GM12878 (cell line): ENCODE measurements at regions not wholly inside any gene's neighbourhood (a gene's known extent, or its start where the extent isn't known, plus 50 kb on each side); places are given as distances from the start of the nearest gene placed in this dataset.

Experiments
- ATAC-seq: fragments of 200-7000 bp; cut with Tn5 transposase; 3 replicates; pipeline ENCODE4 v1.9.1; 2020; ENCODE audit warnings: mild to moderate bottlenecking, moderate library complexity
- BruUV-seq: library from RNA; stranded (reverse); fragments of 400-500 nt; replicated peaks from 2 replicates; lab custom pipeline; 2021; lab: Mats Ljungman, UMichigan
- CTCF ChIA-PET: fragments of 300-600 bp; sonication (Branson Sonifier 250); formaldehyde crosslinking; extraction: SDS; loops from one replicate; lab custom pipeline; 2021; ENCODE audit warnings: inconsistent platforms; lab: Yijun Ruan, JAX
- POLR2A ChIA-PET: fragments of 350-600 bp; formaldehyde crosslinking; extraction: SDS; loops from one replicate; lab custom pipeline; 2021; ENCODE audit warnings: inconsistent platforms; lab: Charles Lee
- RAD21 ChIA-PET: fragments of 300-600 bp; sonication (Branson Sonifier 250); formaldehyde crosslinking; loops from one replicate; lab custom pipeline; 2023; ENCODE audit warnings: antibody characterized with exemption; ENCODE audit not compliant: unreplicated experiment; lab: Charles Lee
- SMC1A ChIA-PET: fragments of 300-600 bp; sonication (Branson Sonifier 250); formaldehyde crosslinking; loops from one replicate; lab custom pipeline; 2023; ENCODE audit not compliant: unreplicated experiment, uncharacterized antibody; lab: Charles Lee
- DNase-seq: peaks from one replicate; pipeline ENCODE4 v3.0.0-alpha.2; 2011; ENCODE audit warnings: low read depth, low spot score
- FAIRE-seq: peaks from 3 replicates; lab custom pipeline; 2011; peaks lifted over from hg19 to GRCh38; lab: Jason Lieb, UNC
- H2AFZ ChIP-seq: 2 replicates; pipeline ENCODE4 v1.6.0; 2011; ENCODE audit warnings: low read depth, low read length, control low read depth; ENCODE audit not compliant: control insufficient read depth
- H3K27ac ChIP-seq: 2 replicates; pipeline ENCODE4 v1.5.1; 2011; ENCODE audit warnings: control low read depth; ENCODE audit not compliant: control insufficient read depth, insufficient read depth
- H3K27me3 ChIP-seq, 2 experiments: replicated peaks in 1 of 2; 2 replicates each; pipeline versions ENCODE4 v1.6.0 to v1.6.1; 2011; ENCODE audit warnings: low read length in 1 of 2; ENCODE audit not compliant: control insufficient read depth in 2 of 2, insufficient read depth in 2 of 2
- H3K36me3 ChIP-seq, 2 experiments: 2 replicates each; pipeline ENCODE4 v1.5.1; 2011; ENCODE audit warnings: low read length in 1 of 2; ENCODE audit not compliant: control insufficient read depth in 2 of 2, insufficient read depth in 2 of 2
- H3K4me1 ChIP-seq: 2 replicates; pipeline ENCODE4 v1.6.1; 2011; ENCODE audit warnings: mild to moderate bottlenecking, low read length, moderate library complexity, mixed read lengths; ENCODE audit not compliant: control insufficient read depth, insufficient read depth
- H3K4me2 ChIP-seq: 2 replicates; pipeline ENCODE4 v1.6.0; 2011; ENCODE audit warnings: control low read depth; ENCODE audit not compliant: control insufficient read depth, insufficient read depth
- H3K4me3 ChIP-seq: fragments of 200-600 bp; sonication (generic); 2 replicates; pipeline ENCODE4 v1.5.1; 2016
- H3K79me2 ChIP-seq: 2 replicates; pipeline ENCODE4 v1.6.0; 2011; ENCODE audit warnings: low read length; ENCODE audit not compliant: control insufficient read depth, insufficient read depth
- H3K9ac ChIP-seq: 2 replicates; pipeline ENCODE4 v1.8.0; 2011; ENCODE audit warnings: low read length, control low read depth, mixed read lengths; ENCODE audit not compliant: control insufficient read depth, insufficient read depth
- H3K9me3 ChIP-seq: replicated peaks from 3 replicates; pipeline ENCODE4 v1.5.1; 2011; ENCODE audit warnings: mild to moderate bottlenecking, low read length; ENCODE audit not compliant: control insufficient read depth, insufficient read depth
- H4K20me1 ChIP-seq: 2 replicates; pipeline ENCODE4 v1.6.0; 2011; ENCODE audit not compliant: control insufficient read depth, insufficient read depth
- BHLHE40 ChIP-seq, 2 experiments: fragments of 450-650 bp in 1 of 2; IDR thresholded peaks; 2 replicates each; pipeline ENCODE4 v1.6.1; 2011 to 2017; ENCODE audit warnings: low read depth in 2 of 2, borderline replicate concordance in 1 of 2, improper control_type of control experiment in 1 of 2, low read length in 1 of 2, mild to moderate bottlenecking in 1 of 2
- CHD1 ChIP-seq: IDR thresholded peaks from 2 replicates; pipeline ENCODE4 v1.6.1; 2012; ENCODE audit warnings: low read depth, low read length, improper control_type of control experiment
- EED ChIP-seq: sonication (generic); IDR thresholded peaks from 2 replicates; pipeline ENCODE4 v1.6.1; 2016; ENCODE audit warnings: antibody characterized with exemption, low read depth
- HCFC1 ChIP-seq: fragments of 150-350 bp; IDR thresholded peaks from 2 replicates; pipeline ENCODE4 v1.6.1; 2014; ENCODE audit warnings: low read length
- MEF2A ChIP-seq: IDR thresholded peaks from 2 replicates; pipeline ENCODE4 v1.6.1; 2011; ENCODE audit warnings: low read depth, mild to moderate bottlenecking, low read length, moderate library complexity; ENCODE audit not compliant: insufficient read depth
- NR2C1 ChIP-seq: fragments of 450-650 bp; IDR thresholded peaks from 2 replicates; pipeline ENCODE4 v1.6.1; 2017; ENCODE audit warnings: antibody characterized with exemption, mild to moderate bottlenecking, moderate library complexity
- PKNOX1 ChIP-seq: fragments of 450-650 bp; IDR thresholded peaks from 2 replicates; pipeline ENCODE4 v1.6.1; 2016; ENCODE audit warnings: mild to moderate bottlenecking
- POLR2AphosphoS2 ChIP-seq: IDR thresholded peaks from 2 replicates; pipeline ENCODE4 v1.6.1; 2011; ENCODE audit warnings: low read depth, mild to moderate bottlenecking, low read length, improper control_type of control experiment, moderate library complexity
- POLR2AphosphoS5 ChIP-seq: IDR thresholded peaks from 2 replicates; pipeline ENCODE4 v1.6.1; 2011; ENCODE audit warnings: mild to moderate bottlenecking, low read length, inconsistent platforms
- RUNX3 ChIP-seq: IDR thresholded peaks from 2 replicates; pipeline ENCODE4 v1.6.1; 2012; ENCODE audit warnings: low read length, inconsistent platforms
- SRF ChIP-seq, 2 experiments: IDR thresholded peaks; 2 replicates each; pipeline ENCODE4 v1.6.1; 2011; ENCODE audit warnings: low read depth in 2 of 2, low read length in 2 of 2, mild to moderate bottlenecking in 1 of 2, moderate library complexity in 1 of 2
- TAF1 ChIP-seq: IDR thresholded peaks from 2 replicates; pipeline ENCODE4 v1.6.1; 2011; ENCODE audit warnings: mild to moderate bottlenecking, low read depth, low read length, borderline replicate concordance
- TCF12 ChIP-seq: IDR thresholded peaks from 2 replicates; pipeline ENCODE4 v1.6.1; 2011; ENCODE audit warnings: low read depth, mild to moderate bottlenecking, low read length
- ZBTB40 ChIP-seq: fragments of 450-650 bp; IDR thresholded peaks from 2 replicates; pipeline ENCODE4 v1.6.1; 2016; ENCODE audit warnings: mild to moderate bottlenecking, moderate library complexity, borderline replicate concordance
- WGBS: methylation state at CpG from one replicate; pipeline ENCODE4 v1.1.6; 2016; ENCODE audit warnings: low lambda C conversion rate; ENCODE audit not compliant: insufficient replicate concordance, insufficient coverage; ENCODE audit errors: missing lambda C conversion rate; 5-methylcytosine and 5-hydroxymethylcytosine counted together
- in situ Hi-C: fragments of 300-500 bp; cut with MboI; formaldehyde crosslinking; loops from 9 replicates; pipeline ENCODE4 v1.14.3; 2018; ENCODE audit warnings: mixed read lengths
- intact Hi-C: fragments of 100-400 bp; cut with micrococcal nuclease; formaldehyde crosslinking; loops from one replicate; pipeline ENCODE4 v1.14.2; 2022; ENCODE audit not compliant: unreplicated experiment
- TF ChIP-seq, protein P1 (sequence below): fragments of 150-350 bp; IDR thresholded peaks from 2 replicates; pipeline ENCODE4 v1.6.1; 2016; ENCODE audit warnings: low read depth, low read length
- TF ChIP-seq, protein P2 (sequence below): fragments of 450-650 bp; IDR thresholded peaks from 2 replicates; pipeline ENCODE4 v1.6.1; 2017; ENCODE audit warnings: borderline replicate concordance

- no TSS peak for BruUV-seq
- FAIRE-seq (no peak), ATAC-seq (no peak), DNase-seq (no peak)
- H4K20me1 ChIP-seq = no peaks in the 10 kb centered on the region
- CTCF ChIA-PET = interaction anchor here (0.6 kb wide), 1 partner anchor 137 kb away, joined by 3 read pairs; no protein-coding TSS in a partner anchor
- in situ Hi-C loops = no loop called here
- H3K9me3 ChIP-seq = no peaks in the 10 kb centered on the region
- SMC1A ChIA-PET = no interaction called here
- no peak overlapping the region for H2AFZ ChIP-seq
- intact Hi-C loops = no loop called here
- WGBS = 8% methylated on average over 1 of the region's 1 CpG
- no peaks in the 10 kb centered on the region for H3K36me3 ChIP-seq
- H3K27me3 ChIP-seq = no peaks in the 10 kb centered on the region
- POLR2A ChIA-PET = no interaction called here
- no peak overlapping the region for H3K4me3 ChIP-seq
- H3K27ac ChIP-seq = no peak overlapping the region
- no peak overlapping the region for H3K4me2 ChIP-seq
- RAD21 ChIA-PET = no interaction called here
- no peaks in the 10 kb centered on the region for H3K79me2 ChIP-seq
- H3K4me1 ChIP-seq = no peaks in the 10 kb centered on the region
- H3K9ac ChIP-seq = no peak overlapping the region
- TF ChIP-seq HCFC1 (no peak), EED (no peak), TAF1 (no peak), NR2C1 (no peak), RUNX3 (no peak), CHD1 (no peak), PKNOX1 (no peak), POLR2AphosphoS5 (no peak), SRF (IDR thresholded peaks at IDR 0.05; ENCODE audit: low read depth in 2 of 2, low read length in 2 of 2) (no peak), POLR2AphosphoS2 (no peak), MEF2A (no peak), BHLHE40 (IDR thresholded peaks at IDR 0.05; ENCODE audit: borderline replicate concordance in 1 of 2, low read depth in 2 of 2, low read length in 1 of 2) (no peak), TCF12 (no peak), ZBTB40 (no peak)
- TF ChIP-seq, protein P1, sequence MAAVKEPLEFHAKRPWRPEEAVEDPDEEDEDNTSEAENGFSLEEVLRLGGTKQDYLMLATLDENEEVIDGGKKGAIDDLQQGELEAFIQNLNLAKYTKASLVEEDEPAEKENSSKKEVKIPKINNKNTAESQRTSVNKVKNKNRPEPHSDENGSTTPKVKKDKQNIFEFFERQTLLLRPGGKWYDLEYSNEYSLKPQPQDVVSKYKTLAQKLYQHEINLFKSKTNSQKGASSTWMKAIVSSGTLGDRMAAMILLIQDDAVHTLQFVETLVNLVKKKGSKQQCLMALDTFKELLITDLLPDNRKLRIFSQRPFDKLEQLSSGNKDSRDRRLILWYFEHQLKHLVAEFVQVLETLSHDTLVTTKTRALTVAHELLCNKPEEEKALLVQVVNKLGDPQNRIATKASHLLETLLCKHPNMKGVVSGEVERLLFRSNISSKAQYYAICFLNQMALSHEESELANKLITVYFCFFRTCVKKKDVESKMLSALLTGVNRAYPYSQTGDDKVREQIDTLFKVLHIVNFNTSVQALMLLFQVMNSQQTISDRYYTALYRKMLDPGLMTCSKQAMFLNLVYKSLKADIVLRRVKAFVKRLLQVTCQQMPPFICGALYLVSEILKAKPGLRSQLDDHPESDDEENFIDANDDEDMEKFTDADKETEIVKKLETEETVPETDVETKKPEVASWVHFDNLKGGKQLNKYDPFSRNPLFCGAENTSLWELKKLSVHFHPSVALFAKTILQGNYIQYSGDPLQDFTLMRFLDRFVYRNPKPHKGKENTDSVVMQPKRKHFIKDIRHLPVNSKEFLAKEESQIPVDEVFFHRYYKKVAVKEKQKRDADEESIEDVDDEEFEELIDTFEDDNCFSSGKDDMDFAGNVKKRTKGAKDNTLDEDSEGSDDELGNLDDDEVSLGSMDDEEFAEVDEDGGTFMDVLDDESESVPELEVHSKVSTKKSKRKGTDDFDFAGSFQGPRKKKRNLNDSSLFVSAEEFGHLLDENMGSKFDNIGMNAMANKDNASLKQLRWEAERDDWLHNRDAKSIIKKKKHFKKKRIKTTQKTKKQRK = no peak
- TF ChIP-seq, protein P2, sequence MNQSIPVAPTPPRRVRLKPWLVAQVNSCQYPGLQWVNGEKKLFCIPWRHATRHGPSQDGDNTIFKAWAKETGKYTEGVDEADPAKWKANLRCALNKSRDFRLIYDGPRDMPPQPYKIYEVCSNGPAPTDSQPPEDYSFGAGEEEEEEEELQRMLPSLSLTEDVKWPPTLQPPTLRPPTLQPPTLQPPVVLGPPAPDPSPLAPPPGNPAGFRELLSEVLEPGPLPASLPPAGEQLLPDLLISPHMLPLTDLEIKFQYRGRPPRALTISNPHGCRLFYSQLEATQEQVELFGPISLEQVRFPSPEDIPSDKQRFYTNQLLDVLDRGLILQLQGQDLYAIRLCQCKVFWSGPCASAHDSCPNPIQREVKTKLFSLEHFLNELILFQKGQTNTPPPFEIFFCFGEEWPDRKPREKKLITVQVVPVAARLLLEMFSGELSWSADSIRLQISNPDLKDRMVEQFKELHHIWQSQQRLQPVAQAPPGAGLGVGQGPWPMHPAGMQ = no peak
These were observed 1106.7 kb downstream of the TYW1 start for GRCh38 chr7:68103319-68103718.
